Esophagus muscularis mucosa (tissue), 4 donors: ENCODE measurements at regions not wholly inside any gene's neighbourhood (a gene's known extent, or its start where the extent isn't known, plus 50 kb on each side); places are given as distances from the start of the nearest gene placed in this dataset.

Source experiments
- EP300 ChIP-seq: sonication (generic); formaldehyde crosslinking; IDR thresholded peaks from one replicate; pipeline ENCODE4 v1.6.1; 2017; ENCODE audit warnings: antibody characterized with exemption
- POLR2A ChIP-seq: fragments of 450-650 bp; IDR thresholded peaks from one replicate; pipeline ENCODE4 v1.6.1; 2017; ENCODE audit warnings: antibody characterized with exemption, moderate library complexity, mild to moderate bottlenecking, low read depth
- POLR2AphosphoS5 ChIP-seq, 2 donors: sonication (generic); formaldehyde crosslinking; IDR thresholded peaks; one replicate each; pipeline ENCODE4 v1.6.1; 2017; ENCODE audit warnings: antibody characterized with exemption in 2 of 2
- TF ChIP-seq, protein P1 (sequence below), 3 experiments: fragments of 200-600 bp in 2 of 3; fragments of 450-650 bp in 1 of 3; sonication (generic) in 2 of 3; IDR thresholded peaks; one replicate each; pipeline ENCODE4 v1.5.1; 2017 to 2019; ENCODE audit warnings: antibody characterized with exemption in 3 of 3, mild to moderate bottlenecking in 2 of 3, moderate library complexity in 1 of 3

DNA sequence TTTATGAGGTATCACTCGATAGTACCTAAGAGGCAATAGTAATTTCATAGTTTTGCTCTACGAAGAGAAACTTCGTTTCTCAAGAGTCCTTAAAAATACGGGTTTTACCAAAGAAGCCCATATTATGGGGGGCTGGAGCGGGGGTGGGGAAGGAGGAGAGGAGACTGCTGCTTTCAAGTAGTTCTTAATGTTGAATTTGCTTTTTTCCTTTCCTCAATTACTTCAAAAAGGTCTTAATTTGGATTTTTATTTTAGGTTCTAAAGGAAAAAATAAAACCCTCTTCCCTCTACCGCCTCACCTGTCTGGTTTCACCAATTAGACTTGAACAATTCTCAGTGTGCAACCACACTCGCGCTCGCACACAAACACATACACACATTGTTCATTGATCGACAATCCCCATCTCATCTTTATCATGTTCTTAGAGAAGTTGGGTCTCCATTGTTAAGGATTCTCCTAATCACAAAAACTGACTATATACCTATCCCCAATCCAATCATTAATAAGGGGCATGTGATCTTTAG, 97.2 kb downstream of the HFE start:
- no peak for TF ChIP-seq POLR2A
- TF ChIP-seq, protein P1, sequence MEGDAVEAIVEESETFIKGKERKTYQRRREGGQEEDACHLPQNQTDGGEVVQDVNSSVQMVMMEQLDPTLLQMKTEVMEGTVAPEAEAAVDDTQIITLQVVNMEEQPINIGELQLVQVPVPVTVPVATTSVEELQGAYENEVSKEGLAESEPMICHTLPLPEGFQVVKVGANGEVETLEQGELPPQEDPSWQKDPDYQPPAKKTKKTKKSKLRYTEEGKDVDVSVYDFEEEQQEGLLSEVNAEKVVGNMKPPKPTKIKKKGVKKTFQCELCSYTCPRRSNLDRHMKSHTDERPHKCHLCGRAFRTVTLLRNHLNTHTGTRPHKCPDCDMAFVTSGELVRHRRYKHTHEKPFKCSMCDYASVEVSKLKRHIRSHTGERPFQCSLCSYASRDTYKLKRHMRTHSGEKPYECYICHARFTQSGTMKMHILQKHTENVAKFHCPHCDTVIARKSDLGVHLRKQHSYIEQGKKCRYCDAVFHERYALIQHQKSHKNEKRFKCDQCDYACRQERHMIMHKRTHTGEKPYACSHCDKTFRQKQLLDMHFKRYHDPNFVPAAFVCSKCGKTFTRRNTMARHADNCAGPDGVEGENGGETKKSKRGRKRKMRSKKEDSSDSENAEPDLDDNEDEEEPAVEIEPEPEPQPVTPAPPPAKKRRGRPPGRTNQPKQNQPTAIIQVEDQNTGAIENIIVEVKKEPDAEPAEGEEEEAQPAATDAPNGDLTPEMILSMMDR (IDR thresholded peaks at IDR 0.05), result no peak
- no peak for TF ChIP-seq POLR2AphosphoS5 (IDR thresholded peaks at IDR 0.05)
- no peak for TF ChIP-seq EP300
